ENCODE measurements at regions not wholly inside any gene's neighbourhood (a gene's known extent, or its start where the extent isn't known, plus 50 kb on each side); places are given as distances from the start of the nearest gene placed in this dataset.

DNA sequence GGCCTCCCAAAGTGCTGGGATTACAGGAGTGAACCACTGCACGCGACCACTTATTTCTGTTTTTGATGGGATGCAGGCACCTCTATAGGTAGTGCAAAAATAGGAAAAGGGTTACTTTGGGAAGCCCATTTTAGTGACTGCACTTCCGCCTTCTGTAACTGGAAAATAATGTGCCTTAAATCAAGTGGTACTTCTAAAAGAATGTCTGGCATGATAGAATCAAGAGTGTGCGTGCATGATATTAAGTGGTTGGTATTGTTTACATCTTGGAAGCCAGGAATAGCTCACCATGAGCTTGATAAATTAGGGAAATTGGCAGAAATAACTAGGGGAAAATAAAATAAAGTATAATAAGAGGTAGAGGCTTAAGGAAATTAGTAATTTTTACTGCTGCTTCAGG is 1067.0 kb downstream of the ADGRL2 start:
- DNase-seq (no peak), ATAC-seq (no peak)

DNA sequence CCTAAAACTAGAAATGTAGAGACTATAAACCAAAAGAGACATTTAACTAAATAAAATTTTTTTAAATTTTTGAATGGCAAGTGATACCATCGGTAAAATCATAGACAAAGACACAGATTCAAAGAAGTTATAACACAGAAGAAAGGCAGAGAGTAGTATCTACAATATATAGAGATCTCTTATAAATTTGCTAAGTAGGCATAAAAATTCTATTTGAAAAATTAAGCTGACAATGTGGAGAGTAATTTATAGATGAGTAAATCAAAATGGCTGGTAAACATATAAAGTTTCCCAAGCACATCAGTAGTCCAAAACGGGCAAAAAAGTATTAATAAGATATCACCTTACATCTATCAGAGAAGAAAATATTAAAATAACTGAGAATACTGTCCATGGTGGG is 1061.0 kb downstream of the ADGRL2 start:
- no peak for DNase-seq
- ATAC-seq: no peak
- intact Hi-C loops (cut with DNase I): no loop called here

More for the DNA sequence above, 1067.0 kb downstream of the ADGRL2 start:
- intact Hi-C loops (cut with DNase I): no loop called here

DNA sequence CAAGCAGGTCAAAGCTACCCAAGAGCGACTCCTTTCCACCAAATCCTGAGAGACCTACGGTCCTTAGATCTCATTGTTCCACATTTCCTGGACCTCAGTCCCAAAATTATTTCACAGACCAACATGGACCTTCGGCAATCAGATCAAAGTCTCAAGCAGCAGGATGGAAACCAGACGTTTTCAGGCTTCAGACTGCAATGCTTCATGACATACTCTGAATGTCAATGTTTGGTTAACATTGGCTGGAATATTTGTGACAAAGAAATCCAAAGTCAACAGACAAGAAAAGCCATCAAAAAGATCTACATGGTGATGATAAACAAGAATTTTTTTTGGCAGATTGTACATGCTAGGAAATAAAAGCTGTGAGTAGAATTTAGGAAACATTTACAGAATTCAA is 1057.3 kb downstream of the ADGRL2 start:
- ATAC-seq (no peak), DNase-seq (no peak)
- intact Hi-C loops (cut with DNase I): no loop called here

DNA sequence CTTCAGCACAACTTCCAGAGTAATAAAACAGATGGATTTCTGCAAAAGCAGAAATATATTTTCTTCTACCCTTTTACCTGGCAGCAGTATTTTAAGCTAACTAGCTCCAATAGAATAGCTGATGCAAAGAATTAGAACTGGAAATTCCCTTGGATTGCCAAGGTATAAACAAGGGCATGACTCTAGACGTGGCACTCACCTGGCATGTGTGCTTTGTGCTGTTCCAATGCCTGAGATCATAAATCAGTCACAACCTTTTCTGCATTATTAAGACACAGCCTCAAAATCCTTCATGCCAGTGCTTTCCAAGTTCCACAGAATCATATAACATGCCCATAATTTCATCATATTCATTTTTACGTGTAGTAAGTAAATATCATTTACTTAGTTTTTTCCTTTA is 1048.7 kb downstream of the ADGRL2 start:
- DNase-seq: no peak
- intact Hi-C loops (cut with DNase I): no loop called here
- no peak for ATAC-seq

DNA sequence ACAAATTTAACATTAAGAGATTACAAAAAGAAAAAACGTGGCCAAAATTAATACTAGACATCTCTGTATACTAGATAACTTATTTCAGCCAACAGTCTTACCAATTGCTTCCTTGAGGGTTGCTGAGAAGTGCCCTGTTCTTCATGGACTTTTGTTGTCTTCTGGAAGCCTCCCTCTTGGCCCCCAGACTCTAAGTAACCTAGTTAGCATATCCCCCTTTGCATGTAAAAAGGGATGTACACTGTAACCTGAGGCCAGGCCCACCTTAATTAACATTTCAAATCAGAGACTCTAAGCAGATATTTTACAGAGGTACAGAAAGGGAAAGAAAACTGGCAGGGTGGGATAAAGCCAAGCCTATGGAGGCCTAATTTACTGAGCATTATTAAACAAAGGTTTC is 1047.3 kb downstream of the ADGRL2 start:
- ATAC-seq (no peak), DNase-seq (no peak)
- intact Hi-C loops (cut with DNase I): no loop called here

DNA sequence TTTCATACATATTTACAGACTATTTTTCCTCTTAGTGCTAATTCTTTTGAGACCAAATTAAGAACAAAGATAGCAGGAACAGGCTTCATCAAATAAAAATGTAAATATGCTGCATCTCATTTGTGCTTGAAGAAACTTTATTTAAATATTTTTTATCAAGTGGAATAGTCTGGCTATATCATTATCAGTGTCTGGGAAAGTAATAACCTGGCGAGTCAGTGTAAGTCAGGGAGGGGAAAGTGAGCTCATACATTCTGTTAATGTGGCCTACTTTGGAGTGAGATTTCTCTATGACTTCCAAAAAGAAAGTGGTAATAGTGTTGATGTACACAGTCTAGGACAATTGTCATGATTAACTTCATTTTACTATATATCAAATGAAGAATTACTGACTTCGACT is 1045.1 kb downstream of the ADGRL2 start:
- intact Hi-C loops (cut with DNase I): no loop called here

DNA sequence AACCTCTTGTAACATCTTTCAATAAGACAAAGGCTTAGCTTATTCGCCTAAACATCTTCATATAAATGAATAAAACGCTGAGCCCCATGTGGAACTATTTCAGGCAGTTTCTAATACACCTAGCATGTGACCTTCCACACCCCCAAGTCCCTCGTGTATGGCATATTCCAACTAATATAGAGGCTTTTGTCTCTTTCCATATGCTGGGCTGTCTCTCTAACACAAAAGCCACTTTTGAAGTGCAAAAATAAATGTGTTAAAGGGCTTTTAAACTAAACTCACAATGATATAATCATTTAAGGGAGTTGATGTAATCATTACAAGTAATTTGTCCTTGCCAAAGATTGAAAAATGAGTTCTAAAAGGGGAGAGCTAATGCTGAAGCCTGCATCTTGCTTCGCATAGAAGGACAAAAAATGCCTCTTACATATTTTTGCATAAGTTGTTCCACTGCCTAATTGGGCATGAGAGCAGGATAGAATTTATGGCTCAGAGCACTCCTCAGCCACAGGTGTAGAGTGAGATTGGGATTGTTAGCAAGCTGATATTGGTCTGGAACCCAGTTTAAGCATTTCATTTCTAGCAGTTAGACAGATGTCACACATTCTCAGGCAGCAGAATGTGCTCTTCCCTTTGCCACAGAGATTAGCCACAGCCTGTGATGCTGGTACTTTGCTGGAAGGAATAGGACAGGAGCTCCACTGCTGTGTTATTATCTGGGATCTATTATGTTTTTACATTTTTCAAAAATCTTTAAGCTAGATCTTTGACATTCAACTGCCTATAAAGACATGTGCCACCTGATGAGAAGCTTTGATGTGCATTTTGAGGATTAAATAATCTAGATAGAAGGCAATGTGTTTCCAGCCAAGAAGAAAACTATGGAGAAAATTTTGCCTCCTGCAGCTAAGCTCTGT is 1044.4 kb downstream of the ADGRL2 start:
- DNase-seq: no peak
- intact Hi-C loops (cut with DNase I): no loop called here

More for the DNA sequence above, 1045.1 kb downstream of the ADGRL2 start:
- DNase-seq (no peak), ATAC-seq (no peak)

DNA sequence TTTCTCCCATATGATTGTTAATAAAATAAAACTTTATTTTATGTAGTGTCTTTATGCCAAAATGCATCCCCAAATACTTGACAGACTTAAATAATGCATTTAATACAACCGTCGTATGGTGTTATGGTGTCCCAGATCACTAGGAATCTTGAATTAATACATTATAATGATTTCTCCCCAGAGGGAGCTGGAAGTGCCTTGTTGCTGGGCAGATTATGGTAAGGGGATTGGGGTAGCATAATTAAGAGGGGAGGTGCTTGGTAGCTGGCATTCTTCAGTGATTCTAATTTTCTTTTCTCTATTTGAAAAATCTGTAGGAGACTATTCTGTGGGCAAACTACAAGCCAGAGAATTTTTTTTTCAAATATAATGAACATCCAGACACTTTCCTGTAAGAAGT is 1043.7 kb downstream of the ADGRL2 start:
- no peak for DNase-seq
- ATAC-seq: no peak
- intact Hi-C loops (cut with DNase I): no loop called here

More for the DNA sequence above, 1044.4 kb downstream of the ADGRL2 start:
- no peak for ATAC-seq

DNA sequence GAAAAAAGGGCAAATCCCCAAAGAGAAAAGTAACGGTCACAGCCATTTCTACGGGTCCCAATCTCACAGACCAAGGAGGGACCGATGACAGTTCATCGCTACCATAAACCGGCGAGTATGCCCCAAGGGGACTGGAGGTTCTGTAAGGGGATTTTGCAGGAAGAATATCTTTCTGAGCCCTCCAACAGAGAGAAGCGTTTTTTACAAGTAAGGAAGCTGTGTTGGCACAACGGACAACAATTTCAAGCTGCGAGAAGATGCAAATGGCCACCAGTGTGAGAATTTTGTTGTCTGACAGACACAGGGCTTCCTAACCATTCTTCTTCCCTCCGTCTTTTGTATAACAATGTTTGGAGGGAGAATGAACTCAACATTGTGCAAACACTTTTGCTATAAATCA is 1043.1 kb downstream of the ADGRL2 start:
- no peak for DNase-seq
- no peak for ATAC-seq
- intact Hi-C loops (cut with DNase I): no loop called here

DNA sequence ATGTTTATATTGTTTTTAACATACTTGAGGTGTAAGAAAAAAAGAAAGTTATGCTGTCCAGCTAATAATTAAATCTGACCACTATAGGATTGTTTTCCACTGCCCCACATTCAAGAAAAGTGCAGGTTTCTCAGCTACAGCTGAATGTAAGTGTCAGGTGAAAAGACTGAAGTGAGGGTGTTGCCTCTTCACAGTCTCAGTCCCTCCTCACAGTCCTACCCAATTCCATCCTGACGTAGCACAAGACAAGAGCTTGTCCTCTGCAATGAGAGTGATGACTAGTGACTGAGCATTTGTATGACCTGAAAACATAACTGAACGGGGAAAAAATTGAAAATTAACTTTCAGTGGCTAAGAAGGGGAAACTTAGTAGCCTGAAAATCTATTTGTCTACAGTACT is 1039.5 kb downstream of the ADGRL2 start:
- intact Hi-C loops (cut with DNase I): no loop called here
- DNase-seq (no peak), ATAC-seq (no peak)

DNA sequence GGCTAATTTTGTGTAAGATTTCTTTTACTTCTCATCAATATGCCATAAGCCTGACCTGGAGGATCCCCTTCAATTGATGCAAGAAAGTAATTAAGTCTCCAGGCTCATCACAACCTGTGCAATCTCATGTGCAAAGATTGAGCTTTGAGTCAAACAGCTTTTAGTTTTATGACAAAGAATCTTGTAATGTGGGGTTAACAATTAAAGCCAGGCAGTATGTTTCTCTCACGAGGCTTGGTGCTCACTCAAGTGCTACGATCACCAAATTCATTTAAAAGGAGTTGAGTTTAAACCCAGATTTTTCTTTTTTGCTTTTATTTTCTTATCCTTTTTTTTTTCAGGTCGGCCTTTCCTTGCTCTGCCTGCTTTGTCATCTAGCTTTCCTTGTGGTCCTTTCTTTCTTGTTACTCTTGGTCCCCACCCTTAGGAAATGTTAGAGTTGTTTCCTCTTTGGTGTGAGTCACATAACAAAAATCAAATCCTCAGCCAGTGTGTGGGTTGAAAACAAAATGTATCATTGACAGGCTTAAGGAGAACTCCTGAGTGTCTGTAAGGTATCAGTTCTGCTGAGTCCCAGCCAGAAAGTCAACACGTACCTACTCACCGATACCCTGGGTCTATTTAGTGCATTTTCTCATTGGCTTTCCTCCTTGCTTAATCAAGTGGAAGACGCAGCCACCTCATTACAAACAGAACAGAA is 1037.2 kb downstream of the ADGRL2 start:
- no peak for DNase-seq
- intact Hi-C loops (cut with DNase I): no loop called here
- ATAC-seq: peak in 1 of 2 donors; percentile 29

DNA sequence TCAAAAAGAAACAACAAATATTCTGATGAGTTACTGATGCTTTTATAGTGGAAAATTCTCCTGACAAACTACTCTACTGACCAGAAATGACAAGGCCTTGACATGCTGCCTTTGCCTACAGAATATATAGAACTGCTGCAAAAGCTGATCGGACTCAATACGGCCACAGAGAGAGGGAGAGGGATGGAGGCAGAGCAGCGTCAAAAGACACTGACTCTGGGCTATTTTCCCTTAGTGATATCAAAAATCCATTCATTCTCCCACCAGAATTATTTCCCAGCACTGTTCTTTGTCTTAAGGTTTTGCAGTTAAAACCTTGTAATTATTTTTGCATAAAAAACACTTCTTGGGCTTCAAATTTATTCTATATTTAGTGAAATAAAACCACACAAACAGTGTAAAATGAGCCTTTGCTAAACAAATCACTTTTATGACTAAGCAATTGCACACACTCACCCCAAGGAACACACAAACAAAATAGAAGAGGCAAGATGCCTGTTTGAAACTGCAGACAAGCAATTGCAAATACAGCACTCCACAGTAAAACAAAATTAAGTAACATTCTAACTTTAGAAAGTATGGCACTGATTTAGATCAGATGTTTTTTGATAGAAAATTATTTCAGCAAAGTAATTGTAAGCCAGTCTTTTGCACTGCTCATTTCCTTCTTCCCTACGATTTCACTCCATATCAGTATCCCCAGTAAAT is 1036.4 kb downstream of the ADGRL2 start:
- intact Hi-C loops (cut with DNase I): no loop called here
- ATAC-seq (no peak), DNase-seq (no peak)

DNA sequence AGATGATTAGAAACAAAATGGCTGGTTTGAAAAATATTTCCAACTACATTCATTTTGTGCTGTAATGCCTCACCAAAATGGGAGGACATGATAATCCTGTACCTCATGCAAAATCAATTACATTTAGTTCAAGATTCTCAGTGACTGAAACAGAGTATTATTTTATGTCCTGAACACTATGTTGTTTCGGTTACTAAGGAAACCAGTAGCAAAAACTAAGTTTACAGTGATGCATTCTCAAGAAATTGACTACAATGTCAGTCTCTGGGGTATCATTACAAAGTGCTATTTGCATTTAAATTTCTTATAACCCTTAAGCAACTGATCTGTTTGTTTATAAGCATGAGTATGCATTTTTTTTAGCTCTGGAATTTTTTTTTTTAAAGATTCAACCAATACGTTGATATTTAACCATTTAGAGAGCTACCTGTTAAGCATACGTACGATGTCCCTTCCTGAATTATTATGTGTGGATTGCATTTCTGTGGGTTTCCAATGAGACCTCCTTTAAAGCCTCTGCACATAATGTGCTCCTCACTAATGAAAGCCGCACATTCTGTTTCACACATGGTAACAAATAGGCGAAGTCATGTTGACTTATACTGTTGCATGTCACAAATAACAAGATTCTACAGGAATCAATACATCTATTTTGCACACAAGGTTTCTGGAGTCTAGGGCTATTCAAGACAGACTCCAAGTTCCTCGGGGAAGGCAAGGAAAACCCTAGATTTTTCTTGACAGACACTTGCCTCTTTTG is 1035.7 kb downstream of the ADGRL2 start:
- intact Hi-C loops (cut with DNase I): no loop called here
- DNase-seq: no peak
- ATAC-seq: no peak

DNA sequence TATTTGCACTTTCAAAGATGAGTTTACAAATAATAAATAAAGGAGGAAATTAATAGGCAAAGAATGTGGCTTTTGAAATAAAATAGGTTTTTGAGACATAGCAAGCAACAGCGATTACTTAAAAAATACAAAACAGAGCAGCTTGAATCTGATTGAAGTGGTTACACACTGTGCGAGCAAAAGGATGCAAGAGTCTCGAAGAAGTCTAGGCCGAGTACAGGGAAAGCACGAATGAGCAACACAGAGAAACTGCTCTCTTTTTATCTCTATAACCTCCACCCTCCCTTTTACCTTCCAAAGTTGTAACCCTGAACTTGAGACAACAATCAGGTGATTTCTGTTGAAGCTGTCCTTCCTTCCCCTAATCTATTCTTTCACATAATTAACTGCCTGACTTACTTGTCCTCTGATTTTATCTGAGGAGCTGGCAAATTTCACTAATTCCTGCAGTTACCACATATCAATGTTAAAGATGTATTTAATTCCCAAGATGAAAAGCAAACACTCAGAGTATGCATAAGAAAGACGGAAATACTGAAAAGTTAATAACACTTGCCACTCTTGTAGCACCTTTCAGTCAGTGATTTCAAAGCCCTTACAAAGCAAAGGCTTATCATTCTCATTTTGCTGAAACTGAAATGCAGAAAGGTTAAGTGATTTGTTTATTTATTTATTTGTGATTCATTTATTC is 1030.1 kb downstream of the ADGRL2 start:
- DNase-seq: no peak
- intact Hi-C loops (cut with DNase I): no loop called here
- no peak for ATAC-seq

DNA sequence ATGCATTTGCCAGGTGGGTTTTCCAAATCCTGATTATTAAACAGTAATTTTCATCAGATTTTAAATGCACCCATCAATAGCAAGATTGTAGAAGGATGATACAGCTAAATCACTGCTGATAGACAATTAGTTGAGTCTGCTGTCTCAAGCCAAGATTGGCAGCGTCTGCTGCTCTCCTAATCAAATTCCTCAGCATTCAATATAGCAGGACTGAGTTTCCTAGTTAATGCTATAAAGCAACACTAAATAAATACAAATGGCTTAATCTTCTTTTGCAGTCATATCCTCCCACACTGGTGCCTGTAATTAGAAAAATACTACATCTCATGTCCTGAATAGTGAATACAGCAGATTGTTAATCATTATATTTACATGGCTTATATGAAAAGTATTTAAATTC is 1028.8 kb downstream of the ADGRL2 start:
- DNase-seq: no peak
- ATAC-seq: no peak
- intact Hi-C loops (cut with DNase I): no loop called here

DNA sequence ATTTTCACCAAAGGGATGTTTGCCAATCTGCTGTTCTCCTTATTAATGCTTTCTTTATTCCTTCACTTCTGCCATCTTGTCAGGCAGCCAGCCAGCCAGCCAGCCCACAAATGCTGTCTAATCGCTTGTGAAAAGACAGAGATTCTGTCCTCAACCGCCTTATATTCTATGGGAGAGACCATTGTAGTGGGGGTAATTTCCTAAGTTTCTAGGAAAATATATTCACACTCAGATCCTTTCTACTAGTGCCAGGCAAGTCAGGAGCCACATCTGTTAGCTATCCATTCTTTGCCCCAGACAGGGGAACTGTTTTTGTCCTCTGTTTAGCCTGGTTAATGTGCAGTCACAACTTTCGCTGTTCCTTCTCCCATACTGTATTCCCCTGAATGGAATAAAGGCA is 1023.1 kb downstream of the ADGRL2 start:
- intact Hi-C loops (cut with DNase I): no loop called here
- DNase-seq (no peak), ATAC-seq (no peak)

DNA sequence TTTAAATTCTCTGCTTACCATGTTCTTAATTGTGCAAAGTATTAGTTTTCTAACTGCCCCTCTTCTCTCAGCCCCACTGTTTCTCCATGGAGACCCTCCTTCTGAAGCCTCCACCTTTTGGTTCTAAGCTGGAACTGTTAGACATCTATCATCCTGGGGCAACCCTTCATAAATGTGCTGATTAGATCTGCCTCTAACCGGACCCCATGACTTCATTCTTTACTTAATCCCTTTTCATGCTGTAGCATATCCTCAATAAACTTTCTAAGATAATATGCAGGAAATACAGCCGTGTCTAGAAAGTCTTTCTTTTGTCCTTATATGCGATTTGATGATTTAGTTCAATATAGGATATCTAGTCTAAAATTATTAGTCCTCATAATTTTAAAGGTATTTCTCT is 1020.1 kb downstream of the ADGRL2 start:
- intact Hi-C loops (cut with DNase I): no loop called here
- DNase-seq: no peak
- ATAC-seq: no peak

DNA sequence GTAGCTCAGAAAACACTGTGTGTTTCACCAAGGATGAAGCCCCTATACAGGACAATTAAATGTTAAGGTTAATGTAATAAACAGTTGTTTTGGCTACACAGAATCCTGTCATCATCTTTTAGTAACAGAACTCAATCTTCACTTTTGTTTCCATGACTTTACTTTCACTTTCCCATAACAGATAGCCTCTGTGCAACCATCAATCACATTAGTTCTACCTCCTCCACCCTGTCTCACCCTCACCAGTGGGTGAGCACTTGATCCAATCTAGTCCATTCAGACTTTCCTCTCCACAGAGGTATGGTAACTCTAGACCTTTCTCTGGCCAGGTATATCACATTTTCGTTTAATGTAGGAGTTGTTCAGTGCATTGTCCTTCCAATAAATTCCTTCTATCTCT is 1018.5 kb downstream of the ADGRL2 start:
- intact Hi-C loops (cut with DNase I): no loop called here
- ATAC-seq: no peak
- DNase-seq: no peak

DNA sequence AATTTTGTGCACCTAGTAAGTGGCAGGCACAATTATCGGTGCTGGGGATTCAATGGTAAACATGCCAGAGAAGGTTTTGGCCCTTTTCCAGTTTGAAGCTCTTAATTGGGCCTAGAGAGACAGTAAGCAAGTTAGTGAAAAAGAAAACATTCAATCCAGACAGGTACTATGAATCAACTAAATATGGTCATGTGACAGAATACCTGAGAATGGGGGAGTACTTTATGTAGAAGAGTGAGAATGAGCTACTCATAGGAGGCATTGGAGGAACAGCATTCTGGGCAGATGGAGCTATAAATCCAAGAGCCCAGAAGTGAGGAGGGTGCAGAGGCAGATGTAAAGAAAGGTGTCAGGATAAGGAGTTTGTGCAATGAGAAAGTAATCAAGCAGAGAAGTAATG is 1017.9 kb downstream of the ADGRL2 start:
- intact Hi-C loops (cut with DNase I): no loop called here
- ATAC-seq (no peak), DNase-seq (no peak)

All from left cardiac atrium (tissue), 4 donors.